ENCODE measurements at regions not wholly inside any gene's neighbourhood (a gene's known extent, or its start where the extent isn't known, plus 50 kb on each side); places are given as distances from the start of the nearest gene placed in this dataset.
"Not testable (repeated sequence)": the region's sequence is repeated elsewhere in the genome, so short reads cannot be mapped to it uniquely, and the experiment has no call there.

- H3K27ac Mint-ChIP-seq = no peak overlapping the region
- no peaks in the 10 kb centered on the region for H3K36me3 Mint-ChIP-seq
- no peaks in the 10 kb centered on the region for H3K4me1 Mint-ChIP-seq
- peaks cover 0 to 2% (median 0%) of the 10 kb centered on the region in 9 donors for H3K9me3 Mint-ChIP-seq
- POLR2A ChIA-PET = no interaction called here
- DNase-seq (no peak), ATAC-seq (no peak)
- peaks cover 0 to 14% (median 0%) of the 10 kb centered on the region in 5 donors for H3K27me3 Mint-ChIP-seq
- H3K4me3 Mint-ChIP-seq = no peak overlapping the region
These were observed 159.7 kb upstream of the ARHGEF26 start for GRCh38 chr3:153961494-153961893.

GRCh38 chr3:153963012-153963411 is 158.2 kb upstream of the ARHGEF26 start:
- Mint-ChIP-seq H3K27ac (no peak overlapping the region), H3K27me3 (peaks cover 0 to 16% (median 7%) of the 10 kb centered on the region in 5 donors), H3K9me3 (peaks cover 0 to 2% (median 0%) of the 10 kb centered on the region in 9 donors), H3K36me3 (no peaks in the 10 kb centered on the region), H3K4me3 (no peak overlapping the region), H3K4me1 (peaks cover 0 to 1% (median 0%) of the 10 kb centered on the region in 4 donors)
- no peak for DNase-seq
- ATAC-seq = no peak
- POLR2A ChIA-PET = no interaction called here

GRCh38 chr3:153967260-153967659 is 153.9 kb upstream of the ARHGEF26 start:
- ATAC-seq = no peak
- Mint-ChIP-seq H3K4me3 (no peak overlapping the region), H3K9me3 (peaks cover 0 to 2% (median 0%) of the 10 kb centered on the region in 9 donors), H3K4me1 (peaks cover 0 to 1% (median 0%) of the 10 kb centered on the region in 4 donors), H3K27me3 (peaks cover 0 to 17% (median 10%) of the 10 kb centered on the region in 5 donors), H3K27ac (no peak overlapping the region), H3K36me3 (no peaks in the 10 kb centered on the region)
- POLR2A ChIA-PET = no interaction called here
- no peak for DNase-seq

- H3K36me3 Mint-ChIP-seq = no peaks in the 10 kb centered on the region
- H3K4me1 Mint-ChIP-seq = peaks cover 0 to 1% (median 0%) of the 10 kb centered on the region in 4 donors
- no peak overlapping the region for H3K27ac Mint-ChIP-seq
- no peak overlapping the region for H3K4me3 Mint-ChIP-seq
- no peak for ATAC-seq
- POLR2A ChIA-PET = no interaction called here
- peaks cover 2 to 16% (median 10%) of the 10 kb centered on the region in 5 donors for H3K27me3 Mint-ChIP-seq
- peaks cover 0 to 2% (median 0%) of the 10 kb centered on the region in 9 donors for H3K9me3 Mint-ChIP-seq
- no peak for DNase-seq
These were observed 151.1 kb upstream of the ARHGEF26 start for GRCh38 chr3:153970047-153970446.

GRCh38 chr3:153970741-153971347 is 150.3 kb upstream of the ARHGEF26 start:
- POLR2A ChIA-PET = no interaction called here
- Mint-ChIP-seq H3K27ac (no peak overlapping the region), H3K27me3 (peaks cover 2 to 19% (median 10%) of the 10 kb centered on the region in 5 donors), H3K9me3 (peaks cover 0 to 2% (median 0%) of the 10 kb centered on the region in 9 donors), H3K4me1 (peaks cover 0 to 1% (median 0%) of the 10 kb centered on the region in 4 donors), H3K36me3 (no peaks in the 10 kb centered on the region), H3K4me3 (no peak overlapping the region)
- ATAC-seq (no peak), DNase-seq (no peak)

- Mint-ChIP-seq H3K36me3 (no peaks in the 10 kb centered on the region), H3K4me3 (no peak overlapping the region), H3K27me3 (peaks cover 6 to 13% (median 9%) of the 10 kb centered on the region in 5 donors), H3K27ac (no peak overlapping the region), H3K4me1 (no peaks in the 10 kb centered on the region), H3K9me3 (no peaks in the 10 kb centered on the region)
- DNase-seq (no peak), ATAC-seq (no peak)
- POLR2A ChIA-PET = no interaction called here
These were observed 148.3 kb upstream of the ARHGEF26 start for GRCh38 chr3:153972862-153973261.

GRCh38 chr3:153973722-153974265 is 147.4 kb upstream of the ARHGEF26 start:
- H3K36me3 Mint-ChIP-seq = no peaks in the 10 kb centered on the region
- H3K9me3 Mint-ChIP-seq = no peaks in the 10 kb centered on the region
- no peak overlapping the region for H3K27ac Mint-ChIP-seq
- no peaks in the 10 kb centered on the region for H3K4me1 Mint-ChIP-seq
- POLR2A ChIA-PET = no interaction called here
- H3K27me3 Mint-ChIP-seq = peaks cover 0 to 7% (median 6%) of the 10 kb centered on the region in 5 donors
- no peak for DNase-seq
- no peak overlapping the region for H3K4me3 Mint-ChIP-seq
- no peak for ATAC-seq

- no peaks in the 10 kb centered on the region for H3K4me1 Mint-ChIP-seq
- POLR2A ChIA-PET = no interaction called here
- ATAC-seq = no peak
- no peak overlapping the region for H3K4me3 Mint-ChIP-seq
- DNase-seq = no peak
- H3K9me3 Mint-ChIP-seq = no peaks in the 10 kb centered on the region
- H3K27me3 Mint-ChIP-seq = peaks cover 0 to 10% (median 9%) of the 10 kb centered on the region in 5 donors
- no peaks in the 10 kb centered on the region for H3K36me3 Mint-ChIP-seq
- no peak overlapping the region for H3K27ac Mint-ChIP-seq
These were observed 146.6 kb upstream of the ARHGEF26 start for GRCh38 chr3:153974614-153975013.

- Mint-ChIP-seq H3K4me1 (no peaks in the 10 kb centered on the region), H3K9me3 (no peaks in the 10 kb centered on the region), H3K36me3 (no peaks in the 10 kb centered on the region), H3K4me3 (no peak overlapping the region), H3K27ac (no peak overlapping the region), H3K27me3 (peaks cover 0 to 14% (median 9%) of the 10 kb centered on the region in 5 donors)
- DNase-seq (no peak), ATAC-seq (no peak)
- POLR2A ChIA-PET = no interaction called here
These were observed 144.2 kb upstream of the ARHGEF26 start for GRCh38 chr3:153976891-153977554.

GRCh38 chr3:153978006-153978405 is 143.2 kb upstream of the ARHGEF26 start:
- no peak overlapping the region for H3K4me3 Mint-ChIP-seq
- ATAC-seq = no peak
- H3K4me1 Mint-ChIP-seq = no peaks in the 10 kb centered on the region
- DNase-seq = no peak
- H3K36me3 Mint-ChIP-seq = no peaks in the 10 kb centered on the region
- POLR2A ChIA-PET = no interaction called here
- H3K27me3 Mint-ChIP-seq = peaks cover 0 to 14% (median 8%) of the 10 kb centered on the region in 5 donors
- peaks cover 0 to 7% (median 2%) of the 10 kb centered on the region in 9 donors for H3K9me3 Mint-ChIP-seq
- H3K27ac Mint-ChIP-seq = no peak overlapping the region

GRCh38 chr3:153979418-153980251 is 141.6 kb upstream of the ARHGEF26 start:
- Mint-ChIP-seq H3K4me3 (no peak overlapping the region), H3K27ac (no peak overlapping the region), H3K9me3 (peaks cover 0 to 10% (median 2%) of the 10 kb centered on the region in 9 donors), H3K4me1 (no peaks in the 10 kb centered on the region), H3K27me3 (peaks cover 0 to 14% (median 8%) of the 10 kb centered on the region in 5 donors), H3K36me3 (no peaks in the 10 kb centered on the region)
- ATAC-seq = no peak
- POLR2A ChIA-PET = no interaction called here
- DNase-seq = no peak

GRCh38 chr3:153980252-153980590 is 141.0 kb upstream of the ARHGEF26 start:
- Mint-ChIP-seq H3K27ac (no peak overlapping the region), H3K4me1 (no peaks in the 10 kb centered on the region), H3K9me3 (peaks cover 0 to 10% (median 2%) of the 10 kb centered on the region in 9 donors), H3K4me3 (no peak overlapping the region), H3K36me3 (no peaks in the 10 kb centered on the region), H3K27me3 (peaks cover 0 to 14% (median 8%) of the 10 kb centered on the region in 5 donors)
- no peak for DNase-seq
- no peak for ATAC-seq
- POLR2A ChIA-PET = no interaction called here

GRCh38 chr3:153997364-153997763 is 123.8 kb upstream of the ARHGEF26 start:
- H3K4me3 Mint-ChIP-seq, ATAC-seq, H3K27ac Mint-ChIP-seq, H3K36me3 Mint-ChIP-seq, POLR2A ChIA-PET, H3K9me3 Mint-ChIP-seq, DNase-seq, H3K4me1 Mint-ChIP-seq: not testable (repeated sequence)
- peaks cover 0 to 18% (median 7%) of the 10 kb centered on the region in 5 donors for H3K27me3 Mint-ChIP-seq
